GM21381 (cell line): ENCODE measurements at regions not wholly inside any gene's neighbourhood (a gene's known extent, or its start where the extent isn't known, plus 50 kb on each side); places are given as distances from the start of the nearest gene placed in this dataset.

Source experiments
- ATAC-seq: cut with Tn5 transposase; IDR thresholded peaks from one replicate; pipeline ENCODE4 v1.9.1; 2021; ENCODE audit warnings: mild to moderate bottlenecking, moderate library complexity; ENCODE audit not compliant: unreplicated experiment

DNA sequence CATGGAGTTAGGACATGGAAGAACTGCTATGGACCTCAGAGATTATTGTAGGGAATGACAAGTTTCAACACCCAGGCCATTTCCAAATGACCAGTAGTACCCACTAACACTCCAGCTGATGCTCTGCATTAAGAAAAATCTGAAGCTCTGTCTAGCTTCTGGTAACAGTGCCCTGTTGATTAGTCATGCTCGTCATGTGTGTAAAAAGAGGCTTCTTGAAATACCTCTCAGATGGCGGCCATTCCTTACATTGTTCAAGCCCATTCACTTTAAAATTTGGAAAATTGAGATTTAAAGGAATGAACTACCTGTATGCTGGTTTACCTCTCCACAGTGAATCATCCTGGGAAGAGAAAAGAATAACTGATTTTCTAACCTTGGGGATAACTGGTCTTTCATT is 527.9 kb upstream of the ARGLU1 start:
- no peak for ATAC-seq

DNA sequence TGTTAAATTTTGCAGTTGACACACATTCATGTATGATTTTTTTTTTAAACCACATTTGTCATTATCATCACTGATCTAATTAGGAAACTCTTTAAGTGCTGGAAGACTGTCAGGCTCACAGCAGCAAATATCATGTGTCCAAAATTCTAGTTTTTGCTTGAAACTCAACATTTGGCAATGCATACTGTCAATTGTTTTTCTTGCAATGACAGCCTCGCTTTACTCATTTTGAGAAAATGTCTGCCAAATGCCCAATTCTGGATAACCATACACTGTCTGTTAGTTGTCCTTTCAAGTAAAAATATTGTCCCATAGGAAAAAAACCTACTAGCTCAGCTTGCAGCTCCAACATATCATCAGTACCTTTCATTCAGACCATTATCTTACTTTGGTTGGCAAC is 523.9 kb upstream of the ARGLU1 start:
- no peak for ATAC-seq

DNA sequence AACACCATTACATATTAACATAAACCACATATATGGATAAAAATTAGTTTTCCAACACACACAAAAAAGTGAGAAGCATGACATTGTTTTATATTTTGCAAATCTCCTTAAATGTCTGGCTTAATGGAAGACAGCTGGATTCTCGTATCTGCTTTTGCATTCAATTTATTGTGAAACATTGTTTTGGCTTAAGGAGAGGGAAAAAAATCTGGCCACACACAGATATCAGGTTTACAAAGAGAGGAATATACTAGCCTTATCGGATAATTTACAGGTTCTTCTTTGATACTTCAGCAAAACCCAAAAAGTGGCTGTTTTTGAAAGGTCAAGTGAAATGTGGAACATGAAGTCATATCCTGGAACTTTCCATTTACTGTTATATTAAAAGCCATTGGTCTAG is 523.5 kb upstream of the ARGLU1 start:
- ATAC-seq: no peak

DNA sequence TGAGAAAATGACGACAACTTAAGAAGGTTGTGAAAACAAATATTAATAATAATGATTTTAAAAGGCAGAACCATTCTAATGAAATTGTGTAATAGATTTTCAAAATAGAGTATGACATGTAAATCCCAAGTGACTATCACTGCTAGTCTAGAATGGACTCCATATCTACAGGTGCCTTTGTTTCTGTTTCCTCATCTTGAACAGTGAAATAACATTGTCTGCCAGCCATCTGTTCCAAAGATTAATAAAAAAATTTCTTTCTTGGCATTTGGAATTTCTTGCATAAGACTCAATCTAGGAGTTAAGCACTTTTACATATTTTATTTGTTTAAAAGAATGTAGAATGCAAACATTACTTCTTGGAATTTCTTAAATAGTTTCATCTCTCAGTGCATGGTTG is 520.1 kb upstream of the ARGLU1 start:
- no peak for ATAC-seq

DNA sequence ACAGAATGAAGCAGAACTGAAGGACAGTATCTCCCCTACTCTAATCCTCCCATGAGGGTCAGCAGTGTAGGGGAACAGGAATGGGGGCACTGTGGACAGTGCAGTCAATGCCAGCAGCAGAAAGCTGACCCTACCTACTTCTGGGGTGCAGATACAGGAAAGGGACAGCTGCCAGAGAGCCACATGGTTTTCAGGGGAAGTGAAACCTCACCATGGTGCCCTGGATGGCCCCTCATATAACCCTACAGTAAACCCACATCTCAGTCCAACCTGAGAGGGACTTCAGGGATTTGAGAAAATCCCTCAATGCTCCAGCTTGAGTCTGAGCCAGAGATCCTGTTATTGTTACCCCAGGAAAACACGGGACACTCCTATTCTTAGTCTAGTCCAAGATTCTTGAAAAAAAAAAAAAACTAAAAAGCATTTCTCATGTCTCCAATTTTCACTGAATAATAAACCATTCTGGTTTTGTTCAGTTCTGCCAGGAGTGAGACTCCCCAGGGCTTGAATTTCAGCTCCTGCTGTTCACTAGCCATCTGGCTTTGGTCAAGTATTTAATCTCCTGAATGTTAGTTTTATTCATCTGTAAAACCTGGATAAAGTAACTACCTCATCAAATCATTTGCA is 511.6 kb upstream of the ARGLU1 start:
- no peak for ATAC-seq

DNA sequence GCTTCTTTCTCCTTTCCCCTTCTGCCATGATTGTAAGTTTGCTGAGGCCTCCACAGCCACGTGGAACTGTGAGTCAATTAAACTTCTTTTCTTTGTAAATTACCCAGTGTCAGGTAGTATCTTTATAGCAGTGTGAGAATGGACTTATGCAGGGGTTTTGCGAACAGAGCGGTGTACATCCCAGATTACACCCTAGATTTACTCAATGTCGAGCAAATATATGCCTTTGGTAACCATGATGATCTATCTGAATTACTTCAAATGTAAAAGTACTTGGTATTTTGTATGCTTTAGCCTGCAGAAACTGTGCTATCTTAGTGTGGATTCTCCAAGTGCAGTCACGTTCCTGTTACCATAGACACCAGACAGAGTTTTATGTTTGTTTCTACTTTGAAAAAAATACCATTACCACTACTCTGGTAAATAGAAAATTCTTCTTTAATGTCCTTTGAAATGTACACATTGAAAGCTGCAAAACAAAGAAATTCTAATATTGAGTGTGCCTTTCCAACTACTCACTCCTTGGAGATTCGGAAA is 510.4 kb upstream of the ARGLU1 start:
- no peak for ATAC-seq

DNA sequence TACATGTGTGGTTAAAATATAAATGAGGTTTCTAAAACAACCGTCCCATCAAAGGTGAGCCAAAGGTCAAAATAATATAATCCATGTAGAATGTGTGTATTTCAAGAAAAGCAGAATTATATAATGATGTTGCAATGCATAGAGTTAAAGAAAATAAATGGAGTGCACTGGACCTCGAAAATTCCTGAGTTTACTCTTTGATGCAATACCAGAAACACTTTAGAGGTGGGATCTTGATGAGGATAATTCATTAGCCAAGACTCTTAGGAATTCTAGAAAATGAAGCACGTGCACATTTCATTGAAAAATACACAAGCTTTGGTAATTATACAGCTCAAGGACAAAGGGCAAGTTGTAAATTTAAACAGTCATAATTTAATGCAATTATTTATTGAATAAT is 508.9 kb upstream of the ARGLU1 start:
- no peak for ATAC-seq

DNA sequence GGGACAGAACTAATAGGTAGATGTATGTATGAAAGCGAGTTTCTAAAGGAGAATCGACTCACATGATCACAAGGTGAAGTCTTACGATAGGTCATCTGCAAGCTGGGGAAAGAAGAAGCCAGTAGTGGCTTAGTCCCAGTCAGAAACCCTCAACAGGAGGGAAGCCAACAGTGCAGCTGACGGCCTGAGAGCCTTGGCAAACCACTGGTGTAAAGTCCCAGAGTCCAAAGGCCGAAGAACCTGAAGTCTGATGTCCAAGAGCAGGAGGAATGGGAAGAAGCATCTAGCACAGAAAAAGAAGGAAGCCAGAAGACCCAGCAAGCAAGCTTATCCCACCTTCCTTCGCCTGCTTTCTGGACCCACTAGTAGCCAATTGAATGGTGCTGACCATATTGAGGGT is 507.6 kb upstream of the ARGLU1 start:
- ATAC-seq: no peak

DNA sequence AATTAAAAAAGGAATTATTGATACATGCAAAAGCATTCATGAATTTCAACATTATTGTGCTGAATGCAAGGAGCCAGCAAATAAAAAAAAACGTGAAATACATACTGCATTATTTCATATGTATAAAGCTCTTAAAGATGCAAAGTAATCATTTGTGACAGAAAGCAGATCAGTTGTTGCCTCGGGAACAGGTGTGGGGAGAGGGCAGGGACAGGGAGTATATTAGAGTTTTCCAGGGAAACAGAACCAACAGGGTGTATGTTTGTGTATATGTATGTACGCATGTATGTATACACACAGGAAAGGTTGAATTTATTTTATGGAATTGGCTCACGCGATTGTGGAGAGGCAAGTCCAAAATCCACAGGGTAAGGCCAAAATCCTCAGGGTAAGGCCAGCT is 502.9 kb upstream of the ARGLU1 start:
- no peak for ATAC-seq

DNA sequence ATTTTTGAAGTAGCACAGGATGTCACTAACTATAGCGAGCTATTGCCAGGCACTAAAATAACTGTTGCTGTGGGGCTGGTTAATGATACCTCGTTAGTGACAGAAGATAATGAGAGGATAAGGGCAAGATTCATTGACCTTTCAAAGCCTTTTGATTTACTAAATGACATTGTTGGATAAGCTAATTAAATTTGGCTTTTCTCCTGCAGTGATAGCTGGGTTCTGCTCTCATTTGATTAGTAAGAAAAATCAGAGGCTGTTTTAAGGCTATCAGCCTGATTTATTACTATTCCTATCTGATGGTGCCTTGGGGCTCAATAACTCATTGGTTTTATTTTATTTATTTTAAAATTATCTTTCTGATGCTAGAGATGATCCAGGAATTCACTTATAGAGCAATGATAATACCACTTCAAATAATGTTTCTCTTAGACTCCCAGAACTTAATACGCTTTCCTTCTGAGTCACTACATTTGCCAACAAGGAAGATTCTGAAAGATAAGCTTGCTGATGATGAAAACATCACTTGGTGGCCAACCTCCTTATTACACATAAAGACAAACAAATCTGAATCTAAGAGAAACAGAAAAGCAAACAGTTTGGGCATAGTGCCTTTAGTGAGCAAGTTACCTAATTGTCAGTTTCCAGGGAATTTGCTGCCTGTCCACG is 501.3 kb upstream of the ARGLU1 start:
- no peak for ATAC-seq

DNA sequence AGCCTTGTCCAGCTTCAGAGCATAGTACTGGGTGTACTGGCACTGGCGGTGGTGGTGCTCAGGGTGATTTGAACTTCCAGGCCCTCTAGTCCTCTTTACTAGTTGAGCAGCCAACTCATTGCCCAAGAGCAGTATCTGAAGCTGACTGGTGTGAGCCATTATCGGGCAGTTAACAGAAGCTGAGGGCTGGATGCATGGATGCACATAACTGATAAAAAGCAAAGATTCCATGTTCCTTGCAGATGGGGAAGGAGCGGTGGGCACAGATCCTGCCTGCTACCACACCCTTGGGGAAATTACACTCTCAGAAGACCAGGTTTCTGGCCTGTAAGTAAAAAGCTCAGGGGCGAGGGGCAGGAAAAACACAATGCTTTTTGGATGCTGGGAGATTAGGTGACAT is 499.4 kb upstream of the ARGLU1 start:
- no peak for ATAC-seq

DNA sequence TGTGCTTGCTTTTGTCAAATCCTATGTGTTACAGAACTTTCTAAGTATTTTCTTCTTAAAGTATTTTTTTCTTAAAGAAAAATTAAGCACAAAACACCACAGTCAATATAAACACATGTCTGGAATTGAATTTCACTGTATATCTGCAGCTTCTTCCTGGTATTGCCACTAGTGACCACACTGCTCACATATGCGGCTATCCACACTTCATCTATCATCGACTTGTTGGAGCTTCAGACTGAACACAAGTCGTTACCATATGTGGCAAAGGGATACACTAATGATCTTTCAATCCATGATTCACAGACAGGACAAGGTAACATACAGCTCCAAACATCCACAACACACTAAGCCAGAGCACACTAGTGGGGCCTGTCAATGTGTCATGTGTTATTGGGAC is 498.4 kb upstream of the ARGLU1 start:
- ATAC-seq: no peak

DNA sequence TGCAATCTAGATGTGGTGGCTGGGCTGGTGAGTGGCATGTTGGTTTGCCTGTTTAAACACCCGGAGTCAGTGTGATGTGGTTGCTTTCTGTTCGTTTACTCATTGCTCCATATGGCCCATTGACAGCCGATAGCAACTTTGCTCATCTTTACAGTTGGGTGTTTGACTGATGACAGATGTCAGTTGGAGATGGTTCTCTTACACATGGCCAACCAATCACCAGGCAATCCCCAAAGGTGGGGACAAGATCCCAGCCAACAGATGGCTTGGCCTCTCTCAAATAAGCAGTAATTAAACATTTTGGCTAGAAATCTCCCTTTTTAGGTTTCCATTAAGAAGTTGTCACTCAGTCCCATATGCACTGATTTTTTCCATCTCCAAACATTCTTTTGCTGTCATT is 497.1 kb upstream of the ARGLU1 start:
- no peak for ATAC-seq

DNA sequence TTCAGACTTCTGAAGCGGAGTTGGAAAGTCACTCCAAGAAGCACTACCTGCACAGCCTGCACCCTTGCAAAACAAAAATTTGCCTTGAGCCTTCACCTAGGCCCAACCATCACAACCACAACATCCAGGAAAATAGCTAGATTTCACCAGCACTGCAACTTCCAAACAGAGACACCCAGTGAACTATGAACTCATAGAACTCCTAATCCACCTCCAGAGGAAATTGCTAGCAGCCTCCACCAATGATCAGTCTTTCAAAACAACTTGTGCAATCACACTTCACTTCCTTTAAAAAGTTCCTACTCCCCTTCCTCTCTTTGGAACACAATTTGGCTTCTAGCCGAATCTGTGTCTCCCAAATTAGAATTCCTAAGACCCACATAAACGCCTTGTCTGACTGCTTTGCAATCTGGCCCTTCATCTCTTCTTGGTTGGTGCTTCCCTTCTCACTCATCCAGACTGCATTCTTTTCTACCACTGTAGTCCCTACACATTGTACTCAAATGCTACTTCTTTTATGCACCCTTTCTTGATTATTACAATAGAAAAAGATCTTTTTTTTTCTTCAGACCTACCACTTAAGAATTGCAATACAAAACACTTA is 489.2 kb upstream of the ARGLU1 start:
- no peak for ATAC-seq

DNA sequence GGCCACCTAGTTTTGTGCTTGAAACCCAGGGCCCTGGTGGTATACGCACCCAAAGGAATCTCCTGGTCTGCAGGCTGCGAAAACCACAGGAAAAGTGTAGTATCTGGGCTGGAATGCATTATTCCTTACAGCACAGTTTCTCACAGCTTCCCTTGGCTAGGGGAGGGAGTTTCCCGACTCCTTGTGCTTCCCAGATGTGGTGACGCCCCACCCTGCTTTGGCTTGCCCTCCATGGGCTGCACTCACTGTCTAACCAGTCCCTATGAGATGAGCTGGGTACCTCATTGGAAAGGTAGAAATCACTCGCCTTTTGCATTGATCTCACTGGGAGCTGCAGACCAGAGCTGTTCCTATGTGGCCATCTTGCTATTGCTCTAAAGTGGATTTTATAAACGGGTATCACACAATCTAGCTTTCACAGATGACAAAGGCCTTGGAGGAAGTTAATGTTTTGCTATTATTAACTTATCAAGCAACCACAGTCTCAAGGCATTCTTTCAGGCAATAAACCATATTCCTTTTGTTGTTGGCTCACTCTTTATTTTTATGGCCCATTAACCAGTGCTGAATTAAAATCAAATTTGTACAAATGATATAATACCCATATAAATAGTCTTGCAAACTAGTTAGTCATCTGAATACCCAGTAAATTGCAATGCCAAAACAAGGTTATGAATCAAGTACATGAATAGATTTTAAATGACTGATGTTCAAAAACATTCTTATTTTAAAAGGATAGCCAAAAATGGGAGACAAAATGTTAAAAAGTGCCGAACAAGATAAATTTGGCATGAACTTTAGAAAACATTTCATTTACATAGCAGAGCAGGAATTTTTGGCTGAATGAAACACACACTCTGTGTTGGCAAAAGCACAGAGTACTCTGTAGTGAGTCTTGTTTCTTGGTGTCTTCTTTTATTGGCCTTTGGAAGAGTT is 475.4 kb upstream of the ARGLU1 start:
- ATAC-seq: no peak

DNA sequence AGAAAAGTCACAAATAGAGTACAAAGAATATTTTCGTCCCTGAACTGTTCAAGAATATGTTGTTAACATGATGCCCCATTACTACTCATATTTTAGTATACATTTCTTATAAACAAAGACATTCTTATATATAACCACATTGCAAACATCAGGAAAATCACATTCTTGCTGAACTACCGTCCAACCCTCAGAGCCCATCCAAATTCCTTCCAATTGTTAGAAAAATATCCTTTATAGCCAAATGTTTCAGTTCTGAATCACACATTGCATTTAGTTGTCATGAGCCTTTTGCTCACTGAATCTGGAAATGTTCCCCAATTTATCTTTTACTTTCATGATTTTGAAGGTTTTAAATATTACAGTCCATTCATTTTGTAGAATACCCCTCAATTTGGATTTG is 467.8 kb upstream of the ARGLU1 start:
- no peak for ATAC-seq

DNA sequence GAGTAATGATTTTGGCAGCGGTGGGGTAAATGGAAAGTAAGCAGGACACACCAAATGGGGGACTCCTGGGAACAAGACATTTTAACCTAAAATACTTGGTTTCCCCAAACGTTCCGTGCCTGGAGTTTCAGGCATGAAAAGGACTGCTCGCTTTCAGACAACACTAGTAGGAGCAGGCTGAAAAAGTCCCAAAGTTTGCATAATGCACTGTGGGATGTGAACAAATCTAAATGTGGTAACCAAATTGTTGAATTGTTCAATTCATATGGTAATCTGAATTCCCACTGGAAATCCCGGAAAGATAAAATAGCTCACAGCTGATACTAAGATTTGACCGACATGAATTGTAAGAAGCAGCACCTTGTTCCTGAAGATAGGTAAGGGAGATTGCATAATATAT is 467.2 kb upstream of the ARGLU1 start:
- no peak for ATAC-seq

DNA sequence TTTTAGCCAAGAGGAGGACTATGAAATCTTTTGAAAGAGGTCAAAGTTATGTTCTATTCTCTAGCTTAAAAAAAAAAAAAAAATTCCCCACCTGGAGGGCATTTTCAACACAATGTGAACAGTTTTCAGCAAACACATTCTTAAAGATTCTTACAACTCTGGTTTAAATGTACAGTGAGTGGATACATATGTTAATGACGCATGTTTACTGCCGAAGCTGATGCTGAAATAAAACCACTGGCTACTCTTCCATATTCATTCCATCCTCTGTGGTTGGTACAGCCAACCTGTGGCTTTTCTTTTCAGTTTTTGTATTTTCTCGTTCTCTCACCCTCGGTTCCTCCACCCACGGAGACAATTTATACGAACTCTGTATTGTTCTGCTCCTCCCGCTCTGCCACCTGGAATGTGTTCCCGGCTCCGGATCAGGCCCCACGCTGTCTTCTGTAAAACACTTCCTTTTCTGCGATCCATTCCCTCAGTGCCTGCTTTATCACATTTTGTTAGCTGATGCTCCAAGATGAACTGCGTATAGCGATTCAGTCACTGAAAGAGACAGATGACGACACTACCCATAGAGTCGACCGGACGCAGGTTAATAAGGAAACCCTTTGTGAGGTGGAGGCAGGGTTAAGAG is 466.4 kb upstream of the ARGLU1 start:
- no peak for ATAC-seq

DNA sequence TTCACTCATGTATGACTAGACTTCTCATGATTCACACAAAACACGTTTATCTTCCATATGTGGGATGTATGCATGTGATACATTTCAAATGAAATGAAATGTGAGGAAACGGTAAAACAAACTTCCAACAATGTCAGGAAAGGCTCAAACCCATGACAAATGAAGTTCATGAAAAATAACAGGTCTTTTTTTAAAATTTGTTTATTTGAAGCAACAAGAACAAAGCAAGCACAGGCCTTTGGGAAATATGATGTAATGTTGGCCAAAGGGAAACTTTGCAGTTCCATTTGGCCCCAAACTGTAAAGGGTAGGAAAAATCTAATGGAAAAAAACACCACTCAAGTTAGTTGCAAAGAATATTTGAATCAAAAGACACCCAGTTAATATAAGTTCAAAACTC is 463.8 kb upstream of the ARGLU1 start:
- ATAC-seq: no peak

DNA sequence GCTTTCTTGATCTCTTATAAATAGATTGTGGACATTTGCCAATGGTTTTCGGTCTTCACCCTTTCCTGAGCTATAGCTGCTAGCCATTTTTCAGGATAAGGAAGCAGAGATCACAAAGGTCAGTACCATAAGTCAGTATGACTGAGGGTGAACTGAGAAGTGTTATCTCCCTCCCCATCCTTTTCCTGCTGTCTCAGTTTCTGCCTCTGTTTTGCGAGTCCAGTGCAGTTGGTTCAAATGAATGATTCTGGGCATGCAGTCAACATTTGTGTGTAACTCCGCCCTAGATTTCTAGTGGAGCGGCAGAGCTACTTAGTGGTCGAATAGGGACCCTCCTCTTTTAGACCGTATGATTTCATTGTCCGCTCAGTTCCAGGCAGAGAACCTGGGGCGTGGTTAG is 460.8 kb upstream of the ARGLU1 start:
- no peak for ATAC-seq

DNA sequence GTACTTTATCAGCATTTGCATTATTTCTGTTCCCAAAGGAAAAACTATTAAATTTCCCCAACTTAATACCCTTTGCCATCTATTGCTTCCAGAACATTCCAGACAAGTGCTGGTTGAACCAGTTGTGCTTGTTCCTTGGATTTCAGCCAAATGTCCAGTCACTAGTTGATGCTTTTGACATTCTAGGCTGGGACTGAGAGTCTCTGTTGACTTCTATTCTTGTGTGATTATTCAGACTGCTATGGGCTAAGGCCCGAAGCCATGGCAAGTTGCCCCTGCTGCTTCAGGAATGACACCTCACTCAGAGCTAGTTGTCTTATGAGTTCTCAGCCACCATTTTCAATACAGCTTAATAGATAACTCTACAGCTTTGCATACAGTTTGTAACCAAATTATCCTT is 458.1 kb upstream of the ARGLU1 start:
- no peak for ATAC-seq
